ENCODE measurements at regions not wholly inside any gene's neighbourhood (a gene's known extent, or its start where the extent isn't known, plus 50 kb on each side); places are given as distances from the start of the nearest gene placed in this dataset.

DNA sequence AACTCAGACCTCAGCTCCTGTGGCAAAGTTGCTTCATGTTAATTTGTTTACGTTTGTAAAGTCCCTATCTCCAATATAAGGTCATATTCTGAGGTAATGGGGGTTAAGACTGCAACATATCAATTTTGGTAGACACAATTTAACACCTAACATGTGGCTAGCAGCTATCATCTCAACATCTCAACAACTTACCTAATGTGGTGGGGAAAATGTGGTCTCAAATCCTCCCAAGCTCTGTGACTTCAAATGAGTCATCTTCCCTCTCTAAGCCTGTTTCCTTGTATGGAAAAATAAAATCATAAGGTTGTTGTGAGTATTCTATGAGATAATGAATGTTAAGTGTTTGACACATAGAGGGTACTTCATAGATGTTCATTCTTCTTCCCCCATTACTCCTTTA lies 443.3 kb downstream of the CDK5RAP2 start:
- DNase-seq (ENCODE audit: low spot score in 2 of 2): no peak
- 64 to 67% methylated on average over 1 of the region's 1 CpG for WGBS, 2 donors
- intact Hi-C loops (cut with DNase I; ENCODE audit: low total_unique reads): no loop called here
- TF ChIP-seq POLR2A (IDR thresholded peaks at IDR 0.05): no peak
- TF ChIP-seq, protein P1, sequence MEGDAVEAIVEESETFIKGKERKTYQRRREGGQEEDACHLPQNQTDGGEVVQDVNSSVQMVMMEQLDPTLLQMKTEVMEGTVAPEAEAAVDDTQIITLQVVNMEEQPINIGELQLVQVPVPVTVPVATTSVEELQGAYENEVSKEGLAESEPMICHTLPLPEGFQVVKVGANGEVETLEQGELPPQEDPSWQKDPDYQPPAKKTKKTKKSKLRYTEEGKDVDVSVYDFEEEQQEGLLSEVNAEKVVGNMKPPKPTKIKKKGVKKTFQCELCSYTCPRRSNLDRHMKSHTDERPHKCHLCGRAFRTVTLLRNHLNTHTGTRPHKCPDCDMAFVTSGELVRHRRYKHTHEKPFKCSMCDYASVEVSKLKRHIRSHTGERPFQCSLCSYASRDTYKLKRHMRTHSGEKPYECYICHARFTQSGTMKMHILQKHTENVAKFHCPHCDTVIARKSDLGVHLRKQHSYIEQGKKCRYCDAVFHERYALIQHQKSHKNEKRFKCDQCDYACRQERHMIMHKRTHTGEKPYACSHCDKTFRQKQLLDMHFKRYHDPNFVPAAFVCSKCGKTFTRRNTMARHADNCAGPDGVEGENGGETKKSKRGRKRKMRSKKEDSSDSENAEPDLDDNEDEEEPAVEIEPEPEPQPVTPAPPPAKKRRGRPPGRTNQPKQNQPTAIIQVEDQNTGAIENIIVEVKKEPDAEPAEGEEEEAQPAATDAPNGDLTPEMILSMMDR (IDR thresholded peaks at IDR 0.05): no peak
- H3K4me3 ChIP-seq (ENCODE audit: low read depth, poor library complexity, severe bottlenecking): no peak overlapping the region

DNA sequence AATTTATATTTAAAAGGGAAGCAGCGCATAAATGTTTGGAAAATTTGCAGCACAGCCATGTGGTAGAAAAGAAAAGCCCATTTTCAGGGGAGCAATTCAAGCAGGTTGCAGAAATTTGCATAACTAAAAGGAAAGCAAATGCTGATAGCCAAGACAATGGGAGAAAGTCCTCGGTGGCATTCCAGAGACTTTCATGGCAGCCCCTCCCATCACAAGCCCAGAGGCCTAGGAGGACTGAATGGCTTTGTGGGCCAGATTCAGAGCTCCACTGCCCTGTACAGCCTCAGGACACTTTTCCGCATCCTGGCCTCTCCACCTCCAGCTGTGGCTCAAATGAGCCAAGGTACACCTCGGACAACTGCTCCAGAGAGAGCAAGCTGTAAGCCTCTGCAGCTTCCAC lies 462.9 kb downstream of the CDK5RAP2 start:
- 81 to 91% methylated on average over 4 of the region's 4 CpGs for WGBS, 2 donors
- no peak overlapping the region for H3K4me3 ChIP-seq (ENCODE audit: low read depth, poor library complexity, severe bottlenecking)
- intact Hi-C loops (cut with DNase I; ENCODE audit: low total_unique reads): no loop called here
- TF ChIP-seq, protein P1 (IDR thresholded peaks at IDR 0.05): no peak
- no peak for TF ChIP-seq POLR2A (IDR thresholded peaks at IDR 0.05)
- DNase-seq (ENCODE audit: low spot score in 2 of 2): no peak

DNA sequence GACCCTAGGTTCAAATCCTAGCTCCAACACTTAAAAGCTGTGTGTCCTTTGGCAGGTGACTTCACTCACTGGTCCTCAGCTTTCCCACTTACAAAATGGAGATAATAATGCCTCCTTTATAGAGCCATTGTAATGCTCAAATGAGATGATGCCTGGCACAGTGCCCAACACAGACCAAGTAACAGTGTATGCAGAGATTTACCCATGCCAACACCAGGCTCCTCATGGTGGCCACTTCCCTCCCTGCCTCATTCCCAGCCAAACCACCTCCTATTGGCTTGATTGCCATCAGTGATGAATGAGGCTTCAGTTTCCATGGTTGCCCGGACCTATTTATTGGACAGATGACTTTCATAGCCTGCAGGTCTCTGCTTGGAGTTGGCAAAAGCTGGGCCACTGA lies 469.4 kb downstream of the CDK5RAP2 start:
- DNase-seq (ENCODE audit: low spot score in 2 of 2): no peak
- intact Hi-C loops (cut with DNase I; ENCODE audit: low total_unique reads): no loop called here
- WGBS, 2 donors: 69 to 84% methylated on average over 1 of the region's 1 CpG
- TF ChIP-seq POLR2A (IDR thresholded peaks at IDR 0.05): no peak
- TF ChIP-seq, protein P1 (IDR thresholded peaks at IDR 0.05): no peak
- no peak overlapping the region for H3K4me3 ChIP-seq (ENCODE audit: low read depth, poor library complexity, severe bottlenecking)

DNA sequence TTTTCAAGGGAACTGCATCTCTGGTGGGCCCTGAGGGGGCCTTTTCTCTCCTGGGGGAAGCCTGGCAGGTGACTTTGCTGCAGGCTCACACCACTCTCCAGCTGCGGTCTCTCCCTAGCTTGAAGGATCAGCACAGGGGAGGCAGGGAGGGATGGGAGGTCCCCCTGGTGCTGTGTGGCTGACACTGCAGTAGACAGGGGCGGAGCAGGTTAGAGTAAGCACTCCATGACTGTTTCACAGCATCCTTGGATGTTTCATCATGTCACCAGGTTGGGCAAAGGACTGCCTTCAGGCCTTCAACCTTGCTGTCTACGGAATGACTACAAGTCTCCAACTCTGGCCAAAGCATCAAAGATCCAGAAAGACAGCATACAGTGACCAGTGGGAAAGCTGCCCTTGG lies 470.7 kb downstream of the CDK5RAP2 start:
- H3K4me3 ChIP-seq (ENCODE audit: low read depth, poor library complexity, severe bottlenecking): no peak overlapping the region
- intact Hi-C loops (cut with DNase I; ENCODE audit: low total_unique reads): no loop called here
- 61 to 70% methylated on average over 3 of the region's 3 CpGs for WGBS, 2 donors
- TF ChIP-seq POLR2A (IDR thresholded peaks at IDR 0.05): no peak
- TF ChIP-seq, protein P1 (IDR thresholded peaks at IDR 0.05): no peak
- DNase-seq (ENCODE audit: low spot score in 2 of 2): no peak

DNA sequence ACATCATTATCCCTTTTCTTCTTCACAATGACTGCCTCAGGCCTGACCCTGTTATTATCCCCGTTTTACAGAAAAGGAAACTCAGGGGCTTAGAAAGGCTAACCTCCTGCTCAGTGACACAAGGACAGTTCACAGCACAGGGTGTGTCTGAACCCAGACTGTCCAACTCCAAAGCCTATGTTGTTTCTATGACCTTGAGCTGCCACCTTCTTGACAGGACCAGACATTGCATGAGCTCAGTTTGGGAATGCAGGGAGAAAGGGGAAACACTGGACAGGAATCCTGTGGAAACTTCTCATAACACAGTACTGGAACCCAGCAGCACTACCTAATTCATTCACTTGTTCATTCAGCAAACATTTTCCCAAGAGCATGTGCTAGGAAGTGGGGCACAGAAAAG lies 472.8 kb downstream of the CDK5RAP2 start:
- intact Hi-C loops (cut with DNase I; ENCODE audit: low total_unique reads): no loop called here
- WGBS, 2 donors: 68 to 74% methylated on average over 1 of the region's 1 CpG
- H3K4me3 ChIP-seq (ENCODE audit: low read depth, poor library complexity, severe bottlenecking): no peak overlapping the region
- no peak for DNase-seq (ENCODE audit: low spot score in 2 of 2)
- no peak for TF ChIP-seq POLR2A (IDR thresholded peaks at IDR 0.05)

DNA sequence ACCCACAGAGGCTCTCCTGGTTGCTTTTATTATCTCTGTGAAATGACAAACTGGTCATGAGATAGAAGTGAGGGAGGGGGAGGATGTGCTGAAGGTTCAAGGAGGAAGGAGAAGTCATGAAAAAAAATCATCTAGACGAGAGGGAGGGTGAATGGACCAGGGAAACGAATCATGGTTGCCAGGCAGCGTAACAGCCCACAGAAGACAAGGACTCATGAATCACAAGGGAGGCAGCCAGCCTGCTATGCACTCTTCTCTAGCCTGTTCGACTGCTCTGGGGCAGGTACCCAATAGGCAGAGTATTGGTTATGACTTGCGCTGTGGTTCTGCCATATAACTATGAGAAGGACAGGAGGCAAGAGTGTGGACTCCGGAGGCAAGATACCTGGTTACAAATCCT lies 475.2 kb downstream of the CDK5RAP2 start:
- no peak overlapping the region for H3K4me3 ChIP-seq (ENCODE audit: low read depth, poor library complexity, severe bottlenecking)
- TF ChIP-seq POLR2A (IDR thresholded peaks at IDR 0.05): no peak
- TF ChIP-seq, protein P1 (IDR thresholded peaks at IDR 0.05): no peak
- WGBS, 2 donors: 70 to 75% methylated on average over 6 of the region's 6 CpGs
- intact Hi-C loops (cut with DNase I; ENCODE audit: low total_unique reads): loop anchor here (5.0 kb wide), 1 partner anchor 1107 kb away; no protein-coding TSS in a partner anchor
- DNase-seq (ENCODE audit: low spot score in 2 of 2): no peak

All from lower leg skin (tissue), 4 donors.